Kidney (tissue), 13 donors: ENCODE measurements at regions not wholly inside any gene's neighbourhood (a gene's known extent, or its start where the extent isn't known, plus 50 kb on each side); places are given as distances from the start of the nearest gene placed in this dataset.
"Not testable (repeated sequence)": the region's sequence is repeated elsewhere in the genome, so short reads cannot be mapped to it uniquely, and the experiment has no call there.

Experiments
- DNase-seq, 5 donors: peaks; one replicate each; pipeline ENCODE4 v3.0.0-alpha.2; 2013 to 2020
- FAIRE-seq: peaks from 2 replicates; lab custom pipeline; 2012; peaks lifted over from hg19 to GRCh38; lab: Jason Lieb, UNC
- H3K27ac ChIP-seq, 2 donors: one replicate each; pipeline ENCODE4 v1.7.0; 2013; ENCODE audit warnings: low read depth in 2 of 2, low read length in 2 of 2, inconsistent platforms in 1 of 2
- H3K27me3 ChIP-seq: one replicate; pipeline ENCODE4 v1.7.1; 2013; ENCODE audit warnings: low read length, inconsistent platforms; ENCODE audit not compliant: control insufficient read depth, insufficient read depth
- H3K36me3 ChIP-seq, 3 donors: one replicate each; pipeline versions ENCODE4 v1.7.0 to v1.7.1; 2013; ENCODE audit warnings: low read length in 3 of 3, control low read depth in 1 of 3, inconsistent platforms in 1 of 3; ENCODE audit not compliant: insufficient read depth in 3 of 3, control insufficient read depth in 2 of 3
- H3K4me1 ChIP-seq, 3 donors: one replicate each; pipeline versions ENCODE4 v1.7.0 to v1.7.1; 2013; ENCODE audit warnings: low read length in 3 of 3, inconsistent platforms in 1 of 3, low read depth in 1 of 3; ENCODE audit not compliant: control insufficient read depth in 2 of 3, insufficient read depth in 2 of 3
- H3K4me3 ChIP-seq, 3 donors: one replicate each; pipeline versions ENCODE4 v1.7.0 to v1.8.1; 2013; ENCODE audit warnings: low read length in 3 of 3, control low read depth in 1 of 3, inconsistent platforms in 1 of 3
- H3K9ac ChIP-seq, 3 donors: one replicate each; pipeline versions ENCODE4 v1.7.0 to v1.7.1; 2013; ENCODE audit warnings: low read length in 3 of 3, control low read depth in 1 of 3, inconsistent platforms in 1 of 3
- H3K9me3 ChIP-seq, 3 donors: one replicate each; pipeline versions ENCODE4 v1.7.0 to v1.7.1; 2013; ENCODE audit warnings: low read length in 3 of 3, control low read depth in 1 of 3, inconsistent platforms in 1 of 3; ENCODE audit not compliant: control insufficient read depth in 2 of 3, insufficient read depth in 1 of 3
- CTCF ChIP-seq: IDR thresholded peaks from 3 replicates; pipeline ENCODE4 v1.5.1; 2012; ENCODE audit warnings: mild to moderate bottlenecking, moderate library complexity, borderline replicate concordance; ENCODE audit not compliant: insufficient read depth; ENCODE audit errors: extremely low read depth
- intact Hi-C: fragments of 100-400 bp; cut with DNase I; formaldehyde crosslinking; loops from one replicate; pipeline ENCODE4 v1.11.1; 2022
- donor health status: control.
- donor health status: control.
- donor health status: control.
- donor health status: control.
- donor health status: control.
- donor health status: DM: yes; HTN: yes; CAD: no.
- donor health status: Normal renal cell carcinoma (clear cell type).

GRCh38 chr5:82466986-82467561 is 188.9 kb upstream of the RPS23 start:
- Histone ChIP-seq H3K36me3 (no peaks in the 10 kb centered on the region), H3K9ac (no peak overlapping the region), H3K27me3 (no peaks in the 10 kb centered on the region), H3K4me3 (peak overlapping the region in 1 of 3 donors; percentile 51), H3K9me3 (no peaks in the 10 kb centered on the region), H3K27ac (no peak overlapping the region), H3K4me1 (no peaks in the 10 kb centered on the region)
- intact Hi-C loops: no loop called here
- DNase-seq: peak in 3 of 5 donors; percentile 25 to 77 (median 59)
- no peak for TF ChIP-seq CTCF
- no peak for FAIRE-seq

- Histone ChIP-seq H3K27me3 (no peaks in the 10 kb centered on the region), H3K9ac (no peak overlapping the region), H3K9me3 (no peaks in the 10 kb centered on the region), H3K4me3 (no peak overlapping the region), H3K4me1 (no peaks in the 10 kb centered on the region), H3K27ac (no peak overlapping the region), H3K36me3 (no peaks in the 10 kb centered on the region)
- FAIRE-seq (no peak), DNase-seq (no peak)
- no peak for TF ChIP-seq CTCF
- intact Hi-C loops: no loop called here
Observed at GRCh38 chr5:82465235-82465634, 187.1 kb upstream of the RPS23 start.

- no peaks in the 10 kb centered on the region for H3K27me3 ChIP-seq
- H3K4me3 ChIP-seq: no peak overlapping the region
- DNase-seq (no peak), FAIRE-seq (no peak)
- H3K4me1 ChIP-seq: no peaks in the 10 kb centered on the region
- no peaks in the 10 kb centered on the region for H3K36me3 ChIP-seq
- H3K27ac ChIP-seq: no peak overlapping the region
- TF ChIP-seq CTCF: no peak
- H3K9me3 ChIP-seq: no peaks in the 10 kb centered on the region
- intact Hi-C loops: no loop called here
- no peak overlapping the region for H3K9ac ChIP-seq
Observed at GRCh38 chr5:82459626-82460025, 181.5 kb upstream of the RPS23 start.

- H3K4me3 ChIP-seq, H3K36me3 ChIP-seq, H3K9ac ChIP-seq, H3K4me1 ChIP-seq, H3K27me3 ChIP-seq, intact Hi-C loops, H3K27ac ChIP-seq, FAIRE-seq, DNase-seq, H3K9me3 ChIP-seq: not testable (repeated sequence)
Observed at GRCh38 chr5:82455317-82455716, 177.2 kb upstream of the RPS23 start.
